HEK293T (cell line): ENCODE measurements at regions not wholly inside any gene's neighbourhood (a gene's known extent, or its start where the extent isn't known, plus 50 kb on each side); places are given as distances from the start of the nearest gene placed in this dataset.
A peak's percentile ranks its signal among the peaks of the same experiment; 100 is the strongest.

Source experiments
- CTCF ChIA-PET: fragments of 350-600 bp; formaldehyde crosslinking; extraction: SDS; loops from one replicate; lab custom pipeline; 2021; ENCODE audit warnings: antibody characterized with exemption, inconsistent platforms; lab: Yijun Ruan, JAX
- POLR2A ChIA-PET: fragments of 350-600 bp; formaldehyde crosslinking; extraction: SDS; loops from one replicate; lab custom pipeline; 2020; ENCODE audit warnings: antibody characterized with exemption, inconsistent platforms; lab: Yijun Ruan, JAX
- DNase-seq: peaks from one replicate; pipeline ENCODE4 v3.0.0; 2012; ENCODE audit warnings: mixed read lengths; ENCODE audit errors: extremely low spot score
- ARNT ChIP-seq: fragments of 450-650 bp; IDR thresholded peaks from 2 replicates; pipeline ENCODE4 v1.6.1; 2017; ENCODE audit warnings: mild to moderate bottlenecking
- BHLHE40 ChIP-seq: fragments of 450-650 bp; IDR thresholded peaks from 2 replicates; pipeline ENCODE4 v1.6.1; 2016; ENCODE audit warnings: mild to moderate bottlenecking, moderate library complexity, borderline replicate concordance
- CTBP1 ChIP-seq: fragments of 450-650 bp; IDR thresholded peaks from 2 replicates; pipeline ENCODE4 v1.6.1; 2016; ENCODE audit warnings: borderline replicate concordance
- ELF4 ChIP-seq: fragments of 450-650 bp; IDR thresholded peaks from 2 replicates; pipeline ENCODE4 v1.6.1; 2017; ENCODE audit warnings: antibody characterized with exemption
- FOXA1 ChIP-seq: fragments of 450-650 bp; IDR thresholded peaks from 2 replicates; pipeline ENCODE4 v1.6.1; 2016; ENCODE audit warnings: mild to moderate bottlenecking
- FOXK2 ChIP-seq: fragments of 450-650 bp; IDR thresholded peaks from 2 replicates; pipeline ENCODE4 v1.6.1; 2016; ENCODE audit warnings: mild to moderate bottlenecking
- FOXM1 ChIP-seq: fragments of 450-650 bp; IDR thresholded peaks from 2 replicates; pipeline ENCODE4 v1.6.1; 2017; ENCODE audit warnings: mild to moderate bottlenecking, borderline replicate concordance
- HDGF ChIP-seq: fragments of 450-650 bp; IDR thresholded peaks from 2 replicates; pipeline ENCODE4 v1.6.1; 2017; ENCODE audit warnings: antibody characterized with exemption, borderline replicate concordance
- L3MBTL2 ChIP-seq: fragments of 450-650 bp; conservative IDR thresholded peaks from 2 replicates; pipeline ENCODE4 v1.6.1; 2016; ENCODE audit warnings: mild to moderate bottlenecking
- LEF1 ChIP-seq: fragments of 450-650 bp; IDR thresholded peaks from 2 replicates; pipeline ENCODE4 v1.6.1; 2017; ENCODE audit warnings: mild to moderate bottlenecking, borderline replicate concordance
- NFRKB ChIP-seq: fragments of 450-650 bp; IDR thresholded peaks from 2 replicates; pipeline ENCODE4 v1.6.1; 2016; ENCODE audit warnings: mild to moderate bottlenecking, moderate library complexity
- SP1 ChIP-seq: fragments of 450-650 bp; IDR thresholded peaks from 2 replicates; pipeline ENCODE4 v1.6.1; 2017
- SUZ12 ChIP-seq: fragments of 450-650 bp; IDR thresholded peaks from 2 replicates; pipeline ENCODE4 v1.6.1; 2016; ENCODE audit warnings: mild to moderate bottlenecking
- TARDBP ChIP-seq: fragments of 450-650 bp; IDR thresholded peaks from 2 replicates; pipeline ENCODE4 v1.6.1; 2016
- ZNF384 ChIP-seq: fragments of 450-650 bp; IDR thresholded peaks from 2 replicates; pipeline ENCODE4 v1.6.1; 2016
- TF ChIP-seq, protein P1 (sequence below): fragments of 450-650 bp; IDR thresholded peaks from 2 replicates; pipeline ENCODE4 v1.6.1; 2016

DNA sequence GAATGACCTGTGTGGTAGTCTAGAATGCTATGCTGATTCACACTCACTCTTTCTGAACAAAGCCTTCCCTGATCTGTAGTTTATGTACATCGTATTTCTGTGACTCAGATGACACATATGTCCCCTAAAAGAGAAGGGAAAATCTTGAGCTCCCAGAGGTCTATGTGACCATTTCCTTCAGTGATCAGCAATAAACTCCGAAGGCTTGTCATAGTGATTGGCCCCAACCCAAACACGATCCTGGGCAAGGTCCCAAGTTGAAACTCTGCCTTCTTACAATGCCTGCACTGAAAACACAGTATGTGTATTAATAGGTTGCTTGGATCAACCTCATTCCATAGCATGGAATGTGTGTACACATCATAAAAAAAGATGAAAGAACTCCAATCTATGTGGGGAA, 685.8 kb downstream of the MAT2B start:
- DNase-seq: peak; percentile 17
- POLR2A ChIA-PET: no interaction called here
- TF ChIP-seq FOXA1: 0 out of 2 replicates have a peak, but pooled peaks have one; percentile 11
- TF ChIP-seq SP1: no peak
- CTCF ChIA-PET: no interaction called here

DNA sequence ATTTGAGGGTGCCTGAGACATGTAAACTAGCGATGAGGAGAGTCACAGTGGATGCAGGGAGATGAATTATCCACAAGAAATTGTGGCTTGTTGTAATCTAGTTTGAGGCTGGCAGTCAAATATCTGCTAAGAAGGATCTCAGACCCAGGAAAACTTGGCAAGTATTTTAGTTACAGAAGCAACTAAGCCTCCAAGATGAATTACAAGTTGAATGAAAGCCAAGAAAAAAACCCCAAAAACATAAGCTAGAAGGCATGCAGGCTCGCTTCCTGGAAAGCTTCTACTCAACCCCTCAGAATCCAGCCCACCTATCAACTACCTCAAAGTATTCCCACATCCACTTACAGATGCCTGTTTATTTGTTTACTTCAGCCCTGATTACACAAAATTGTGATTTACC, 696.9 kb downstream of the MAT2B start:
- no peak for TF ChIP-seq TARDBP
- no peak for TF ChIP-seq ARNT
- no peak for TF ChIP-seq HDGF
- TF ChIP-seq ELF4: no peak
- TF ChIP-seq FOXK2: no peak
- no peak for TF ChIP-seq BHLHE40
- TF ChIP-seq LEF1: no peak
- no peak for TF ChIP-seq FOXM1
- TF ChIP-seq, protein P1, sequence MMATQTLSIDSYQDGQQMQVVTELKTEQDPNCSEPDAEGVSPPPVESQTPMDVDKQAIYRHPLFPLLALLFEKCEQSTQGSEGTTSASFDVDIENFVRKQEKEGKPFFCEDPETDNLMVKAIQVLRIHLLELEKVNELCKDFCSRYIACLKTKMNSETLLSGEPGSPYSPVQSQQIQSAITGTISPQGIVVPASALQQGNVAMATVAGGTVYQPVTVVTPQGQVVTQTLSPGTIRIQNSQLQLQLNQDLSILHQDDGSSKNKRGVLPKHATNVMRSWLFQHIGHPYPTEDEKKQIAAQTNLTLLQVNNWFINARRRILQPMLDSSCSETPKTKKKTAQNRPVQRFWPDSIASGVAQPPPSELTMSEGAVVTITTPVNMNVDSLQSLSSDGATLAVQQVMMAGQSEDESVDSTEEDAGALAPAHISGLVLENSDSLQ: no peak
- no peak for TF ChIP-seq ZNF384
- DNase-seq: no peak
- CTCF ChIA-PET: no interaction called here
- POLR2A ChIA-PET: no interaction called here

DNA sequence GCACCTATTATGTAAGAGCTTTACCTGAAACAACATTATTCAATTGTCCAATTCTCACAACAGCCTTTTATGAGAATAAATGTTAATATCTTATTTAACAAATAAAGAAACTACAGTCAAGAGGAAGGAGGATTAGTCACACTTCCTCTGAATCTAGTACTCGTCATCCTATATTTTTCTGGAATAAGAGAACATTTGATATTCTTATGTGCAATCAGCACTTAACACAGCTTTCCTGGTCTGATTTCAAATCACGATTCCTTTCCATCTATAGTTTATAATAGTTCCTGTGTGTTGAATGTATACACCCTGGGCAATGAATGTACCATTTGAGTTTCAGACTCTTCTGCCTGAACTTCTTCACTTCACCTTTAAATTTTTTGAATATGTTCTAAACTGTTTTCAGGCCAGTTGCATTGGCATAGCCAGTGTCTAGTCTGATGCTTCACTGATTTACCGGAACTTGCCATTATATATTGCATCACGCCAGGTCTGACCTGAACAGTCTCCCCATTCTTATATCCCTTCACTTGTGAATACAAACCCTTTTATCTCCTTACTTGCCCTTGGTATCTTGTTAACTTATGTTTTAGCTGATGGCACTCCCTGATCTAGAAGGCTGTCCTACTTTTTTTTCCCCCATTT, 698.3 kb downstream of the MAT2B start:
- ChIA-PET POLR2A (no interaction called here), CTCF (no interaction called here)
- DNase-seq: no peak
- TF ChIP-seq ARNT (no peak), FOXM1 (no peak), L3MBTL2 (no peak), BHLHE40 (no peak)

DNA sequence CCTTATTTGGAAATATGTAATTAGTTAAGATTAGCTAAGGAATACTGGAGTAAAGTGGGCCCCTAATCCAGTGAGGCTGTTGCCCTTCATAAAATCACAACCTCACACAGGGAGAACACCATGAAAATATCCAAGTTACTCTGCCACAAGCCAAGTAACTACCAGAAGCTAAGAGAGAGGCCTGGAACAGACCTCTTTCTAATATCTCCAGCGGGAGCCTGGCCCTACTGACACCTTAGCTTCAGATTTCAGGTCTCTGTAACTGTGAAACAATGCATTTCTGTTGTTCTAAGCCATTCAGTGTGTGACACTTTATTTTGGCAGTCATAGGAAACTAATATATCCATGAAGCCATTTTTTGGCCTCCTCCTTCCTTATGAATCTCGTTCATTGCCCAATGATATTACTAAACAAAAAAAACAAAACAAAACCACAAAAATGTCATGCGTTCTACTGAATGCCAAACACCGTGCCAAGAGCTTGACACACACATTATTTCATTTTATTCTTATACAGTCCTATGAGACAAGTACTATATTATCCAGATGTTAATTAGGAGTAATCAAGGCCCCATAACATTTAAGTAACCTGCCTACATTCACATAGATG, 699.0 kb downstream of the MAT2B start:
- TF ChIP-seq CTBP1: no peak
- no peak for TF ChIP-seq LEF1
- TF ChIP-seq, protein P1: no peak
- no peak for TF ChIP-seq FOXM1
- no peak for TF ChIP-seq NFRKB
- TF ChIP-seq SP1: no peak
- no peak for TF ChIP-seq SUZ12
- CTCF ChIA-PET: interaction anchor here (0.6 kb wide), 1 partner anchor 86 kb away, joined by 3 read pairs; no protein-coding TSS in a partner anchor
- no peak for DNase-seq
- POLR2A ChIA-PET: no interaction called here

DNA sequence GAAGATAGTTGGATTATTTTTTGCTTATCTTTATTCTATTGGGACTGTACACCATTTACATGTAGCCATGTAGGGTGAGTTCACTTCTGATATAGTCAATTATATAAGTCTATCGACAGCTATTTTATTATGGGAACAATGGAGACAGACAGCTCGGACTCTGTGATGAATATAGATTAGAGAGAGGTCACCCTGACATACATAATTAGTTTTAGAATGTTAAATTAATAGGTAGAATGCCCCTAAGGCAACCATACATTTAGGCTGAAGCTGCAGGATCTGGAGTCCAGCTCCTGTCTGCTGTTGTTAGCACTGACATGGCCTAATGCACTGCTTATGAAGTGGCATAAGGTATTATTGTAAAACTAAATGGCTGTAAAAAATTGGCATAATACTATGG, 700.8 kb downstream of the MAT2B start:
- no peak for DNase-seq
- ChIA-PET CTCF (no interaction called here), POLR2A (no interaction called here)
- TF ChIP-seq, protein P1: no peak
- TF ChIP-seq NFRKB: no peak
- no peak for TF ChIP-seq LEF1
- TF ChIP-seq CTBP1: no peak
- TF ChIP-seq ELF4: no peak
- no peak for TF ChIP-seq FOXK2
- no peak for TF ChIP-seq ARNT
- TF ChIP-seq FOXA1: no peak
- TF ChIP-seq HDGF: no peak
- no peak for TF ChIP-seq FOXM1
- no peak for TF ChIP-seq L3MBTL2

DNA sequence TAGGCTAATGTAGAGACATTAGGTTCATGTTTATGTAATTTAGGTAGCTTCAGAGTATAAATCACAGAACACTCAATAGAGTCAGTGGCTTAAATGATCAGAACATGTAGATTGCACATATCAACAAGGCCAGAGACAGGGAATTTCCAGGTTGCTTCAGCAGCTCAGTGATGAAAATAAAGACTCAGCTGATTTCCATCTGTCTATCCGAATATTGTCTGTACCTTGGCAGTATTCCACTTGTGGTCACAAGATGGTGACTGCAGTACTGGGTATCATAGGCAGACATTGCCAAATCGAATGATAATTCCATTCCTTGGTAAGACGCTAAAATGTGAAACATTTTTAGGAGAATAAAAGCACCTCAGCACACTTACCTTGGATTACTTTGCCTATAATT, 702.2 kb downstream of the MAT2B start:
- DNase-seq: no peak
- ChIA-PET POLR2A (no interaction called here), CTCF (no interaction called here)
- TF ChIP-seq SP1 (no peak), FOXK2 (no peak), LEF1 (no peak), FOXA1 (no peak), NFRKB (no peak), SUZ12 (no peak), BHLHE40 (no peak), TARDBP (no peak), ZNF384 (no peak), L3MBTL2 (no peak), FOXM1 (no peak), ELF4 (no peak), ARNT (no peak), CTBP1 (no peak), HDGF (no peak)
- TF ChIP-seq, protein P1: no peak
